ENCODE measurements at regions not wholly inside any gene's neighbourhood (a gene's known extent, or its start where the extent isn't known, plus 50 kb on each side); places are given as distances from the start of the nearest gene placed in this dataset.

DNA sequence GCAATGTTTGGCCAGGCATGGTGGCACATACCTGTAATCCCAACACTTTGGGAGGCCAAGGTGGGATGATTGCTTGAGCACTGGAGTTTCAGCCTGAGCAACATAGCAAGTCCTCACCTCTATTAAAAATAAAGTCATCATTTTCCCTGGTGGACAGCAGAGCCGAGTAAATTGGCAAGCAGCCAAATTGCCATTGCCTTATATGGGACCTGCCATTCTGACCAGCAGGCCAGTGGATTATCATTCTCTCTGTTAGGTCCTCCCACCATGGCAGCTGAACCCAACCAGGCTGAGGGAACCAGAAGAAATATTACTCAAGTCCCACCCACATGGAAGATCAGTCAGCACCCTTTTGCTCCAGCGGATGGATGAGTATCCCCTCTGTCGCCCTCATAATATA is 1829.9 kb downstream of the EFNA5 start:
- Histone ChIP-seq H3K27me3 (no peaks in the 10 kb centered on the region), H3K4me2 (no peak overlapping the region), H4K20me1 (ENCODE audit: insufficient read depth, poor library complexity, severe bottlenecking) (no peaks in the 10 kb centered on the region), H3K79me2 (no peaks in the 10 kb centered on the region), H3K9me3 (ENCODE audit: low read depth) (no peaks in the 10 kb centered on the region), H3K27ac (no peak overlapping the region), H2AFZ (no peak overlapping the region), H3K4me1 (ENCODE audit: insufficient read depth) (no peaks in the 10 kb centered on the region), H3K4me3 (no peak overlapping the region), H3K9me2 (replicated peaks; ENCODE audit: insufficient read depth) (no peaks in the 10 kb centered on the region), H3K36me3 (replicated peaks; ENCODE audit: insufficient read depth, low read depth) (no peaks in the 10 kb centered on the region)
- DNase-seq (ENCODE audit: low spot score), result peak; percentile 14
- 82% methylated on average over 3 of the region's 3 CpGs for WGBS (ENCODE audit: low lambda C conversion rate, missing lambda C conversion rate)
- TF ChIP-seq EZH2phosphoT487 (IDR thresholded peaks at IDR 0.05; ENCODE audit: low read depth, severe bottlenecking, unreplicated experiment) (no peak), EZH2 (IDR thresholded peaks at IDR 0.05; ENCODE audit: borderline replicate concordance) (no peak)
- TF ChIP-seq, protein P1, sequence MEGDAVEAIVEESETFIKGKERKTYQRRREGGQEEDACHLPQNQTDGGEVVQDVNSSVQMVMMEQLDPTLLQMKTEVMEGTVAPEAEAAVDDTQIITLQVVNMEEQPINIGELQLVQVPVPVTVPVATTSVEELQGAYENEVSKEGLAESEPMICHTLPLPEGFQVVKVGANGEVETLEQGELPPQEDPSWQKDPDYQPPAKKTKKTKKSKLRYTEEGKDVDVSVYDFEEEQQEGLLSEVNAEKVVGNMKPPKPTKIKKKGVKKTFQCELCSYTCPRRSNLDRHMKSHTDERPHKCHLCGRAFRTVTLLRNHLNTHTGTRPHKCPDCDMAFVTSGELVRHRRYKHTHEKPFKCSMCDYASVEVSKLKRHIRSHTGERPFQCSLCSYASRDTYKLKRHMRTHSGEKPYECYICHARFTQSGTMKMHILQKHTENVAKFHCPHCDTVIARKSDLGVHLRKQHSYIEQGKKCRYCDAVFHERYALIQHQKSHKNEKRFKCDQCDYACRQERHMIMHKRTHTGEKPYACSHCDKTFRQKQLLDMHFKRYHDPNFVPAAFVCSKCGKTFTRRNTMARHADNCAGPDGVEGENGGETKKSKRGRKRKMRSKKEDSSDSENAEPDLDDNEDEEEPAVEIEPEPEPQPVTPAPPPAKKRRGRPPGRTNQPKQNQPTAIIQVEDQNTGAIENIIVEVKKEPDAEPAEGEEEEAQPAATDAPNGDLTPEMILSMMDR (IDR thresholded peaks at IDR 0.05; ENCODE audit: poor library complexity), result no peak

DNA sequence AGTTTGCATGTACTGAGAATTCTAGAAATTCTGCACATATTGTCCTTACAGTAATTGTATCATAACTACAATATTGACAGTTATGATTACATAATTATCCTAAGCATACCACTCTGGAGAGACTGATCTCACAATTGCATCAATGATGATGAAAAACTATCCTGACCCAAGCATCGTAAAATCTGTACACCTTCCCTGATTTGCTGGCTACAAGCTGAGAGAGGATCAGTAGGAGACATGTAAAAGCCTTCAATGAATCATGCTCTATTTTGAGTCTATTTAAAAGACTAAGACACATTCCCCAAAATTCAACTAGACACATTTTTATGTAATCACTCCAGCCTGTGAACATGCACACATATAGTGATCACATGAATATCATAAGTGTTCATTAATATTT is 1833.8 kb downstream of the EFNA5 start:
- WGBS (ENCODE audit: low lambda C conversion rate, missing lambda C conversion rate), result 100% methylated on average over 1 of the region's 1 CpG
- Histone ChIP-seq H3K9me3 (ENCODE audit: low read depth) (no peaks in the 10 kb centered on the region), H3K36me3 (replicated peaks; ENCODE audit: insufficient read depth, low read depth) (no peaks in the 10 kb centered on the region), H3K27ac (no peak overlapping the region), H3K4me2 (no peak overlapping the region), H2AFZ (no peak overlapping the region), H4K20me1 (ENCODE audit: insufficient read depth, poor library complexity, severe bottlenecking) (no peaks in the 10 kb centered on the region), H3K9me2 (replicated peaks; ENCODE audit: insufficient read depth) (no peaks in the 10 kb centered on the region), H3K27me3 (no peaks in the 10 kb centered on the region), H3K4me3 (no peak overlapping the region), H3K4me1 (ENCODE audit: insufficient read depth) (no peaks in the 10 kb centered on the region), H3K79me2 (no peaks in the 10 kb centered on the region)
- DNase-seq (ENCODE audit: low spot score), result no peak
- TF ChIP-seq, protein P1 (IDR thresholded peaks at IDR 0.05; ENCODE audit: poor library complexity), result no peak
- no peak for TF ChIP-seq EZH2 (IDR thresholded peaks at IDR 0.05; ENCODE audit: borderline replicate concordance)
- no peak for TF ChIP-seq EZH2phosphoT487 (IDR thresholded peaks at IDR 0.05; ENCODE audit: low read depth, severe bottlenecking, unreplicated experiment)

DNA sequence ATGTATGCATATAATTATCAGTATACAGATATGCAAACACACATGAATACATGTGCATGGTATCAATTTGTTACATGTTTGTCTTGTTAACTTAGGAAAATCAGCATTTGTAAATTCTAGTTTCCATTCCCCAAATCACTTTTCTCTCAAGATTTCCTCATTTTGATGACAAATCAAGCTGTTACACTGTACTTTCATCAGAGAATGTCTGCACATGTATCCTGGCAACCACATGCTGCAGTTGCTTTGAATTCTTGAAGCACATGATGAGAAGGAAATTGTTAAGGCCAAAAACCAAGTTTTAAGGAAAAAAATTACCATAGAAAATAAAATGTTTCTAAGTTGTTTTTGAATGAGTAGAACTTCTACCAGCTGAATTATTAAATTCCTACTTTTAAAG is 1834.5 kb downstream of the EFNA5 start:
- no peak overlapping the region for H3K4me2 ChIP-seq
- no peaks in the 10 kb centered on the region for H3K9me2 ChIP-seq (replicated peaks; ENCODE audit: insufficient read depth)
- H3K4me1 ChIP-seq (ENCODE audit: insufficient read depth), result no peaks in the 10 kb centered on the region
- no peaks in the 10 kb centered on the region for H3K79me2 ChIP-seq
- no peak for TF ChIP-seq EZH2 (IDR thresholded peaks at IDR 0.05; ENCODE audit: borderline replicate concordance)
- TF ChIP-seq, protein P1 (IDR thresholded peaks at IDR 0.05; ENCODE audit: poor library complexity), result no peak
- no peaks in the 10 kb centered on the region for H3K9me3 ChIP-seq (ENCODE audit: low read depth)
- H3K27me3 ChIP-seq, result no peaks in the 10 kb centered on the region
- no peak overlapping the region for H3K27ac ChIP-seq
- H4K20me1 ChIP-seq (ENCODE audit: insufficient read depth, poor library complexity, severe bottlenecking), result no peaks in the 10 kb centered on the region
- H2AFZ ChIP-seq, result no peak overlapping the region
- DNase-seq (ENCODE audit: low spot score), result no peak
- no peaks in the 10 kb centered on the region for H3K36me3 ChIP-seq (replicated peaks; ENCODE audit: insufficient read depth, low read depth)
- H3K4me3 ChIP-seq, result no peak overlapping the region

DNA sequence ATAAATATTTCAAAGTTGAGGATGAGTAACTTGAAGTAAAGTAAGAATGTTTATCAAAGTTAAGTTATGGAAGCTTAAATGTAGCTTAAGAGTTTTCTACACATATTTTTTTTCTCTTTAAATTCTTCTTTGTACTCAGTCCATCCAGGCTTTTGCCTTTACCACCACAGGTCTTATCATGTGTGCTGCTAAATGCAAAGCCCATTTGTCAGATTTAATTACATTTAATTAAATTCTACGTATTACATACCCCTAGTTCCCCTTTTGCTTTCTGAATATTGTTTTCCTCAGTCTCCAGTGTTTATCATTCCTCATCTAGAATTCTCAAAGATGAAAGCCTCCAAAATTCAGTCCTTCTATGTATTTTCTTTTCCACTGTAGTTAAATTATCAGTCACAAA is 1841.9 kb downstream of the EFNA5 start:
- Histone ChIP-seq H4K20me1 (ENCODE audit: insufficient read depth, poor library complexity, severe bottlenecking) (no peaks in the 10 kb centered on the region), H3K36me3 (replicated peaks; ENCODE audit: insufficient read depth, low read depth) (no peaks in the 10 kb centered on the region), H3K27me3 (no peaks in the 10 kb centered on the region), H3K79me2 (no peaks in the 10 kb centered on the region), H3K4me3 (no peak overlapping the region), H3K9me2 (replicated peaks; ENCODE audit: insufficient read depth) (no peaks in the 10 kb centered on the region), H2AFZ (no peak overlapping the region), H3K9me3 (ENCODE audit: low read depth) (no peaks in the 10 kb centered on the region), H3K4me1 (ENCODE audit: insufficient read depth) (no peaks in the 10 kb centered on the region), H3K27ac (no peak overlapping the region), H3K4me2 (no peak overlapping the region)
- TF ChIP-seq, protein P1 (IDR thresholded peaks at IDR 0.05; ENCODE audit: poor library complexity), result no peak
- TF ChIP-seq EZH2phosphoT487 (IDR thresholded peaks at IDR 0.05; ENCODE audit: low read depth, severe bottlenecking, unreplicated experiment) (no peak), EZH2 (IDR thresholded peaks at IDR 0.05; ENCODE audit: borderline replicate concordance) (no peak)
- 71% methylated on average over 1 of the region's 1 CpG for WGBS (ENCODE audit: low lambda C conversion rate, missing lambda C conversion rate)
- DNase-seq (ENCODE audit: low spot score), result no peak
